H1 (cell line): ENCODE measurements at regions not wholly inside any gene's neighbourhood (a gene's known extent, or its start where the extent isn't known, plus 50 kb on each side); places are given as distances from the start of the nearest gene placed in this dataset.

ENCODE experiments used
- BRCA1 ChIP-seq: IDR thresholded peaks from 2 replicates; pipeline ENCODE4 v1.6.1; 2012; ENCODE audit warnings: low read depth, low read length, improper control_type of control experiment
- CEBPB ChIP-seq: IDR thresholded peaks from 2 replicates; pipeline ENCODE4 v1.6.1; 2012; ENCODE audit warnings: low read depth, low read length
- EZH2 ChIP-seq: fragments of 200-600 bp; sonication (generic); IDR thresholded peaks from 2 replicates; pipeline ENCODE4 v1.7.1; 2012; ENCODE audit warnings: low read depth, mild to moderate bottlenecking, moderate library complexity, low read length, inconsistent platforms; ENCODE audit not compliant: severe bottlenecking
- PHF8 ChIP-seq: fragments of 200-600 bp; sonication (generic); conservative IDR thresholded peaks from 2 replicates; pipeline ENCODE4 v1.7.1; 2012; ENCODE audit warnings: low read depth, mild to moderate bottlenecking, inconsistent platforms, low read length, moderate library complexity
- SIRT6 ChIP-seq: IDR thresholded peaks from one replicate; pipeline ENCODE4 v1.7.1; 2012; ENCODE audit warnings: low read length, inconsistent platforms

- TF ChIP-seq CEBPB = no peak
- no peak for TF ChIP-seq EZH2
- no peak for TF ChIP-seq PHF8
- no peak for TF ChIP-seq SIRT6
- no peak for TF ChIP-seq BRCA1
- TF ChIP-seq, all 59 proteins: peak for 0
Measured at GRCh38 chr7:109964780-109965179, 1126.1 kb upstream of the LRRN3 start (continued).
